CD4-positive, alpha-beta T cell (primary cell): ENCODE measurements at regions not wholly inside any gene's neighbourhood (a gene's known extent, or its start where the extent isn't known, plus 50 kb on each side); places are given as distances from the start of the nearest gene placed in this dataset.

Experiments
- ATAC-seq: fragments of 200-7000 bp; cut with Tn5 transposase; one replicate; pipeline ENCODE4 v1.10.0; 2022; ENCODE audit warnings: mild to moderate bottlenecking; ENCODE audit not compliant: poor library complexity
- CTCF ChIA-PET: fragments of 350-600 bp; sonication (Branson Sonifier 250); formaldehyde crosslinking; loops from one replicate; lab custom pipeline; 2021; ENCODE audit warnings: antibody characterized with exemption, inconsistent platforms; lab: Charles Lee
- POLR2A ChIA-PET: fragments of 350-600 bp; sonication (Branson Sonifier 250); formaldehyde crosslinking; loops from one replicate; lab custom pipeline; 2021; ENCODE audit warnings: antibody characterized with exemption, inconsistent platforms; lab: Charles Lee
- DNase-seq, 14 experiments: peaks; one replicate each; pipeline ENCODE4 v3.0.0-alpha.2; 2013 to 2020; ENCODE audit warnings: mixed read lengths in 2 of 14
- H3K27ac ChIP-seq, 2 donors: one replicate each; pipeline versions ENCODE4 v1.5.1 to v1.7.0; 2013; ENCODE audit warnings: low read length in 2 of 2, low read depth in 1 of 2, mild to moderate bottlenecking in 1 of 2
- H3K27me3 ChIP-seq, 2 experiments: 1 replicate in 1 of 2; 2 replicates in 1 of 2; pipeline versions ENCODE4 v1.6.1 to v1.7.0; 2013; ENCODE audit warnings: low read length in 2 of 2, control low read depth in 1 of 2, mild to moderate bottlenecking in 1 of 2, moderate library complexity in 1 of 2; ENCODE audit not compliant: insufficient read depth in 2 of 2, control insufficient read depth in 1 of 2
- H3K36me3 ChIP-seq: one replicate; pipeline ENCODE4 v1.6.1; 2013; ENCODE audit warnings: low read length, control low read depth; ENCODE audit not compliant: insufficient read depth
- H3K4me1 ChIP-seq: one replicate; pipeline ENCODE4 v1.6.1; 2013; ENCODE audit warnings: low read length, control low read depth; ENCODE audit not compliant: insufficient read depth
- H3K4me3 ChIP-seq: one replicate; pipeline ENCODE4 v1.5.1; 2013; ENCODE audit warnings: mild to moderate bottlenecking, low read length, moderate library complexity
- H3K9me3 ChIP-seq, 2 experiments: 1 replicate in 1 of 2; 2 replicates in 1 of 2; pipeline versions ENCODE4 v1.6.1 to v1.7.0; 2013; ENCODE audit warnings: low read length in 2 of 2, mild to moderate bottlenecking in 2 of 2, control low read depth in 1 of 2, moderate library complexity in 1 of 2; ENCODE audit not compliant: control insufficient read depth in 1 of 2, insufficient read depth in 1 of 2
- H3K27ac Mint-ChIP-seq: one replicate; pipeline ENCODE4 v1.8.0; 2020; ENCODE audit warnings: mixed read lengths
- H3K27me3 Mint-ChIP-seq: one replicate; pipeline ENCODE4 v1.8.0; 2021; ENCODE audit warnings: mixed read lengths
- H3K36me3 Mint-ChIP-seq: one replicate; pipeline ENCODE4 v1.8.0; 2021; ENCODE audit warnings: low read depth, mixed read lengths
- H3K4me1 Mint-ChIP-seq: one replicate; pipeline ENCODE4 v1.8.0; 2021; ENCODE audit warnings: low read depth, mixed read lengths
- H3K4me3 Mint-ChIP-seq: one replicate; pipeline ENCODE4 v1.8.0; 2020; ENCODE audit warnings: mild to moderate bottlenecking, mixed read lengths
- H3K9me3 Mint-ChIP-seq: one replicate; pipeline ENCODE4 v1.8.0; 2020; ENCODE audit warnings: mixed read lengths
- intact Hi-C, 2 experiments: fragments of 100-400 bp; cut with DNase I in 1 of 2; cut with micrococcal nuclease in 1 of 2; formaldehyde crosslinking; loops; one replicate each; pipeline versions ENCODE4 v1.15.1 to v1.9.0; 2023 to 2025; cut with DNase I, micrococcal nuclease
- TF ChIP-seq, protein P1 (sequence below): fragments of 200-600 bp; IDR thresholded peaks from one replicate; pipeline ENCODE4 v1.8.0; 2022; ENCODE audit warnings: antibody characterized with exemption, mild to moderate bottlenecking

DNA sequence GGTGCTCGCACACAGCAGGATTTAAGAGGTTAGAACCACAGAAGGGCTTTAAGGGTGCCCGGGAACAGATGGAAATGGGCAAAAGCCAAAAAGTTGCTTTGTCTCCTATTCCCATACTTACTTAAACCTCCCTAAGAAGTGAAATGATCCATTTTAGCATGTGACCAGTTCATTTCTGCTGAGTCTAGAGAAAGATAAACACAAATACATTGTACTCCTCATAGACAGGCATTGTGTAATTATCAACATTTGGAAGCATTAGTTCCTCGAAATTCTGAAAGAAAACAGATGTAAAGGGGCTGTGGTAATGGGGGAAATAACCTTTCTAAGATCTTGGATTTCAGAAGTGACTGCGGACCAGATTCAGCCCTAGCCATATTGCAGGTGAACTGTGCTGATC, 178.3 kb downstream of the CYB561 start:
- ChIA-PET POLR2A (no interaction called here), CTCF (no interaction called here)
- Mint-ChIP-seq H3K27ac (no peak overlapping the region), H3K36me3 (peaks cover 28% of the 10 kb centered on the region), H3K27me3 (no peaks in the 10 kb centered on the region), H3K9me3 (no peaks in the 10 kb centered on the region), H3K4me1 (no peaks in the 10 kb centered on the region), H3K4me3 (no peak overlapping the region)
- ATAC-seq (no peak), DNase-seq (no peak)
- TF ChIP-seq, protein P1, sequence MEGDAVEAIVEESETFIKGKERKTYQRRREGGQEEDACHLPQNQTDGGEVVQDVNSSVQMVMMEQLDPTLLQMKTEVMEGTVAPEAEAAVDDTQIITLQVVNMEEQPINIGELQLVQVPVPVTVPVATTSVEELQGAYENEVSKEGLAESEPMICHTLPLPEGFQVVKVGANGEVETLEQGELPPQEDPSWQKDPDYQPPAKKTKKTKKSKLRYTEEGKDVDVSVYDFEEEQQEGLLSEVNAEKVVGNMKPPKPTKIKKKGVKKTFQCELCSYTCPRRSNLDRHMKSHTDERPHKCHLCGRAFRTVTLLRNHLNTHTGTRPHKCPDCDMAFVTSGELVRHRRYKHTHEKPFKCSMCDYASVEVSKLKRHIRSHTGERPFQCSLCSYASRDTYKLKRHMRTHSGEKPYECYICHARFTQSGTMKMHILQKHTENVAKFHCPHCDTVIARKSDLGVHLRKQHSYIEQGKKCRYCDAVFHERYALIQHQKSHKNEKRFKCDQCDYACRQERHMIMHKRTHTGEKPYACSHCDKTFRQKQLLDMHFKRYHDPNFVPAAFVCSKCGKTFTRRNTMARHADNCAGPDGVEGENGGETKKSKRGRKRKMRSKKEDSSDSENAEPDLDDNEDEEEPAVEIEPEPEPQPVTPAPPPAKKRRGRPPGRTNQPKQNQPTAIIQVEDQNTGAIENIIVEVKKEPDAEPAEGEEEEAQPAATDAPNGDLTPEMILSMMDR, result no peak
- Histone ChIP-seq H3K4me1 (no peaks in the 10 kb centered on the region), H3K9me3 (no peaks in the 10 kb centered on the region), H3K27ac (no peak overlapping the region), H3K27me3 (no peaks in the 10 kb centered on the region), H3K36me3 (no peaks in the 10 kb centered on the region), H3K4me3 (no peak overlapping the region)
- intact Hi-C loops, result no loop called here

DNA sequence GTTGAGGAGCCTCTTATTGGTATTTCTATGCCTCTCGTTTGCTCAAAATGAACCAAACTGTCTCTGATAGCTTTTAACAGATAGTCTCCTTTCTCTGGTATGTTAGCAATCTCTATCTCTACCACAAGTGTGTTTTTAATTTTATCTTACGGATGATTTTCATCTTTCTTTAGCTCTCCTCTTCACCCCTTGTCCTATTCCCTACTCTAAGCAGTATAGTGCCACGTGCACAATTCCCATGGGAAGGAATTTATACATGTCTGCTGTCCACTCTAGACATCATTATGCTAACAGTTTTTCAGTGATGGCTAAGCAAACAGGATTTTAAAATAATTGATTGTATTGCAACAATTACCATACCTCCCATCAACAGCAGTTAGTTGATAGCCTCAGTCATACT, 177.3 kb downstream of the CYB561 start:
- no peak for ATAC-seq
- no peaks in the 10 kb centered on the region for H3K36me3 ChIP-seq
- ChIA-PET POLR2A (no interaction called here), CTCF (no interaction called here)
- no peak overlapping the region for H3K27ac Mint-ChIP-seq
- H3K27ac ChIP-seq, result no peak overlapping the region
- intact Hi-C loops, result no loop called here
- TF ChIP-seq, protein P1, result no peak
- peaks cover 28% of the 10 kb centered on the region for H3K36me3 Mint-ChIP-seq
- no peak for DNase-seq
- H3K4me1 Mint-ChIP-seq, result no peaks in the 10 kb centered on the region
- H3K4me3 ChIP-seq, result no peak overlapping the region
- H3K9me3 Mint-ChIP-seq, result no peaks in the 10 kb centered on the region
- H3K9me3 ChIP-seq, result no peaks in the 10 kb centered on the region
- H3K4me3 Mint-ChIP-seq, result no peak overlapping the region
- no peaks in the 10 kb centered on the region for H3K27me3 ChIP-seq
- H3K27me3 Mint-ChIP-seq, result no peaks in the 10 kb centered on the region
- no peaks in the 10 kb centered on the region for H3K4me1 ChIP-seq

GRCh38 chr17:63270610-63271009, 175.5 kb downstream of the CYB561 start:
- no peak for ATAC-seq
- TF ChIP-seq, protein P1, result no peak

More at GRCh38 chr17:63270610-63271009, 175.5 kb downstream of the CYB561 start:
- no peaks in the 10 kb centered on the region for H3K27me3 Mint-ChIP-seq
- H3K27ac ChIP-seq, result no peak overlapping the region
- POLR2A ChIA-PET, result no interaction called here
- H3K9me3 Mint-ChIP-seq, result no peaks in the 10 kb centered on the region
- H3K27me3 ChIP-seq, result no peaks in the 10 kb centered on the region
- H3K36me3 Mint-ChIP-seq, result peaks cover 28% of the 10 kb centered on the region
- no peaks in the 10 kb centered on the region for H3K36me3 ChIP-seq
- H3K9me3 ChIP-seq, result no peaks in the 10 kb centered on the region
- H3K4me1 Mint-ChIP-seq, result no peaks in the 10 kb centered on the region
- no peak for DNase-seq
- no peak overlapping the region for H3K4me3 Mint-ChIP-seq
- CTCF ChIA-PET, result no interaction called here
- intact Hi-C loops, result no loop called here
- H3K4me1 ChIP-seq, result no peaks in the 10 kb centered on the region
- no peak overlapping the region for H3K27ac Mint-ChIP-seq
- H3K4me3 ChIP-seq, result no peak overlapping the region
